ENCODE measurements at regions not wholly inside any gene's neighbourhood (a gene's known extent, or its start where the extent isn't known, plus 50 kb on each side); places are given as distances from the start of the nearest gene placed in this dataset.

DNA sequence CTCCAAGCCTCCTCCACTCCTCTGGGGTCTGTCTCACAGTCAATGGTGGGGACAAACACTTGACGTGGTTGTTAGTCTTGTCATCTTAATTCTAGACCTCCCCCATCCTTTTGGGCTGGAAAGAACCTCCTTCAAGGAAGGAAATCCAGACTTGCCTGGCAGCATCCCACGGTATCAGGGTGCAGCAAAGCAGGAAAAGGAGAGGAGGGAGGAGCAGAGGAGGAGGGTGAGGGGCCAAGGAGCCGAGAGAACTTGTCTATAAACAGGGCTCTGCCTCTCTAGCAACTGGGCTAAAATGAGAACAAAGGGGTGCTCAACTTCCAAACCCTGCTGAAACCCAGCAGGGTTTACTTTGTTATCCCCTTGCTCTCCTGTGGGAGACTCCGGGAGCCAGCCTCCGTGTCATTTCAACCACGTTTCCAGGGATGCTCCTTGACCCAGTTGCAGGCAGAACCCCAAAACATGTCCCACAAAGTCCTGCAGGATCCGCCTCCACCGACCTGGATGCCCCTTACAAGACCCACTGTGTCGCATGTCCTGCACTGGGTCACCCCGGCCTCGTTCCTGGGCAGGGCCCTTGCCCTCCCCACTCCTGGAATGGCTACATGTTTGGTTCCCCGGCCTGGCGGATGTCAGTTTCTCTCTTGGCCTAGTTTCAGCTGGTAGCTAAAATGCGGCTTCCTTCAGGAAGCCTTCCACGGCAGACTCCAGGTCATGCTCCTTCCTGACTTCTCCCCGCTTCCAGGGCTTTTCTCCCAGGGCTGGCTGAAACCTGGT, 69.7 kb upstream of the MGMT start:
- no peak for DNase-seq (ENCODE audit: low spot score)

DNA sequence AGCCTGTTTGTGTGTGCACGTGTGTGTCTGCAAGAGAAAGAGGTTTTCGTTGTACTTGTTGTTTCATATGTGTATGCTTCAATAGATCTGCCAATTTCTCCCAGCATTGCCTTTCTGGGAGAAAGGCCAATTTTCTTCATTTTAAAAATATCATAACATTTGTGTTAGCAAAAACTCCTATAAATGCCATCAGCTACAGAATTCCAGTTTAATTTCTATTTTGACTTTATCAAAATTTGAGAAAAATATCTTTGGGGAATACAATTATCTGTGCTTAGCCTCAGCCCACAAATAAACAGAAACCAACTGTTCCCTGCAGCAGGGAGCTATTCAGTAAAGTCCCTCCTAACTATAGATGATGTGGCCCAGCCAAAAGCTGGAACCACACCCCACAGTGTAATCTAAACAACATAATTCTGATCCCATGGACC, 68.3 kb upstream of the MGMT start:
- DNase-seq (ENCODE audit: low spot score), result no peak

DNA sequence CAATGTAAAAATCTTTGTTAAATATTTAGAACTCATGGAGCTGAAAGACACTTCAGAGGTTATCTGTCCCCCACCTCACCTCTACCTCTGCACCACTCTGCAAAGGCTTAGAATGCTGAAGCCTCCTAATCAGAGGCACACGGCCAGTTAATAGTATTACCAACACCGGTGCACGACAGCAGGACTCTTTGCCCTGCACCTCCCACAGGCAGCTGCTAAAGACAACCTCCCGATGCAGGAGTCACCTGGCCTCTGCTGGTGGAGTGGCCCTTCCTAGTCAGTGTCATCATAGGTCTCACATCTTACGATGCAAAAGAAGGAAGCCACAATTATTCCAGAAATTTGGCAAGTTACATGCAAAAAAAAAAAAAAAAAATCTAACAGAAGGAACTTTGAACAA, 66.6 kb upstream of the MGMT start:
- no peak for DNase-seq (ENCODE audit: low spot score)

DNA sequence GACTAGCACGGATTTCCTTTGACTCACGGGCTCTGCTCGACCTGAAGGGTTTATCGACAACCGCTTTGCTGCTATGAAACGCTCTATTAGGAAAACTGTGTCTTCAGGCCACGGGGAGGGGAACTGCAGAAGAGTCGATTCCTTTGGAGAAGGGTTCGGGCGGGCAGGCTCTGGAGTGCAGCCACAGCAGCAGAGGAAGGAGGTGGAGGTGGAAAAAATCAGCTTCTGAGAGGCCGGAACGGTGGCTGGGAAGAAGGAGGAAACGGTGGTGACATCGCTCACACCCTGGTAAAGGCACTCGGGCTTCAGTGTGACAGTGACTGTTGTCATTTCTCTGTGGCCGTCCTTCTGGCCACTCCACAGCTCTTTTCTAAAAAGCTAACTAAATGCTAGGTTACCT, 64.6 kb upstream of the MGMT start:
- DNase-seq (ENCODE audit: low spot score), result no peak

DNA sequence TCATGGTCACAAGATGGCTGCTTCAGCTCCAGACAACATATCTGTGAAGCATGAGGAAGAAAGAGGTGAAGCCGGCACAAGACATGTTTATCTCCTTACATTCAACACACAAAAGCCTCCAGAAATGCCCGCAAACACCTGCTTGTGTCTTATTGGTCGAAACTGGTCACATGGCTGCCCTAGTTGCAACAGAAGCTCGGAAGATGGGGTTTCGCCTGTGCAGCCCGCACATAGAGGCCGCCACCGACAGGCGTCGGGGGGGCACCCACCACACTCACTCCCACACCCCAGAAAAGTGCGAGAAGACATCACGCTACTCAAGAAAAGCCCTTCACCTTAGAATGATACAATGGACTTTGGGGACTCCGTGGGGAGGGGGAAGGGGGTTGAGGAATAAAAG, 63.0 kb upstream of the MGMT start:
- DNase-seq (ENCODE audit: low spot score), result no peak

DNA sequence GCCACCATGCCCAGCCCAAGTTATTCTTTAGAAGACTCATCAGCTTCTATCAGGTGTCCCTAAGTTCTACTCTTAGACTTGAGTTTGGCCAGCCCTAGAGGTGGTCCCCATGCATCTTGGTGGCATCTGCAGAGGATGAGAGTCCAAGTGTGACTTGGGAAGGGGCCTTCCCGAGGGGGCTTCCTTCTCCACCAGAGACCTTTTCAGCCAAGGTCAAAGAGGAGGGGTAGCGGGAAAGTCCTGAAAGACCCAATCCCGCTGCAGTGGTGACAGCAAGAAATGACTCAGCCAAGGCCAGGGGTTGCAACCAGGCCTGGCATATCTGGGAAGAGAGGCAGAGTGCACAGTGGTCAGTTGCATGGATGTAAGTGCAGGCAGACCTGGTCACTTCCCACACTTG, 61.7 kb upstream of the MGMT start:
- DNase-seq (ENCODE audit: low spot score), result no peak

DNA sequence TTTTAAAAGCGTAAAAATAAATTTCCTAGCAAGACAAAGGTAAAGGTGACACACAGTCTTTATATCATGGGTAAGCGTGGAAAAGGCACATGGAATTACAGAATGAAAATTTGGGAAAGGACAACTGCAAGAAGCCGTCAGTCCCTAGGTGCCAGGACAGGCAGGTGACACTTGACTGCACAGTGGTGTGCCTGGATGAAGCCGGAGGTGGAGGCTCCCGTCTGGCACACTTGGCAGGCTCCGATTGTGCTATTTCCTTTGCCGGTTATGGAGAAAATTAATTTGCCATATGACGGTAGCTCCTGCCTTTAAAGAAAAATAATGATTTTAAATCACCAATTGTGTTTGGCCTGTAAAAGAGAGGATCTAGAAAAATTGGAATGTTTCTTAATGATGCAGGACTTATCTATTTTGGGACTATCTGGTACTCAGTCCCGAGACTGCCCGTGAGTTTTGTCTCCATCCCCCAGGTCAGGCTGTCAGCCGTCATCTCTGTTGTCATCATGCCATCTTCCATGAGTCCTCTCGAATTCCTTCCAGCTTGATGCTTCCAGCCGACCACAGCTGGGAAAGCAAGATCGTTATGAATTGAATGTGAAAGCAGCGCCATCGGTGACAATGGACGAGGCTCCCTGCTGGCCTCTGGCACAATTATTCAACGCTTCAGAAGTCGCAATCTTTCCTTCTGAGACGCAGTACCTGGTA, 56.2 kb upstream of the MGMT start:
- DNase-seq (ENCODE audit: low spot score), result no peak

DNA sequence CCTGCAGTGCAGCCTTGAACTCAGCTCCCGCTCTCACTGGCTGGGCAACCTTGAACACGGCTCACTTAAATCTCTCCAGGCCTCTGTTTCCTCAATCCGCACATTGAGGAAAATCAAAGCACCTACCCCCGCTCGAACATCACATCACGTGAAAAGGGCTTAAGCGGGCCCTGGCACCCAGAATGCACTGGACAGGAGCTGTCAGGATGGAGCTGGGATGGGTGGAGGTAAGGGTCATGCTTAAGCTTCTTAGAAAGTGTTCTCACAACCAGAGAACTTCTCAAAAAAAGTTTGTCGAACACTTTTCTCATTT, 55.7 kb upstream of the MGMT start:
- DNase-seq (ENCODE audit: low spot score), result no peak

DNA sequence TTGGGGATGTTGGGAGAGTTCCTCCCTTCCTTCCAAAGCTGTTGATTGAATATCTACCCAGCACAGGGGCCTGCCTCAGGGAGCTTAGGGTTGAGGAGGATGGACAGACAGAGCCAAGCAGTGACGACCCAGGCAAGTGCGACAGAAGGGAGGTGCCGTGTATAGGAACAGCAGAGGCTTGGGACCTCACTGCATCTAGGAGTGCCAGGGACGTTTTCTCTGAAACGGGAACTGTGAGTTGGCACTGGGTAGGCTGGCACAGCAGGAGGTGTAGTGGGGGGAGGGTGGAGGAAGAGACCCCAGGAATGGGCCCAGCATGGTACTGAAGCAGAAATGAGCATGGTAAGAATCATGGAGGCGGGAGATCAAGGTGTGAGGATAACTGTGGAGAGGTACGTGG, 55.3 kb upstream of the MGMT start:
- no peak for DNase-seq (ENCODE audit: low spot score)

DNA sequence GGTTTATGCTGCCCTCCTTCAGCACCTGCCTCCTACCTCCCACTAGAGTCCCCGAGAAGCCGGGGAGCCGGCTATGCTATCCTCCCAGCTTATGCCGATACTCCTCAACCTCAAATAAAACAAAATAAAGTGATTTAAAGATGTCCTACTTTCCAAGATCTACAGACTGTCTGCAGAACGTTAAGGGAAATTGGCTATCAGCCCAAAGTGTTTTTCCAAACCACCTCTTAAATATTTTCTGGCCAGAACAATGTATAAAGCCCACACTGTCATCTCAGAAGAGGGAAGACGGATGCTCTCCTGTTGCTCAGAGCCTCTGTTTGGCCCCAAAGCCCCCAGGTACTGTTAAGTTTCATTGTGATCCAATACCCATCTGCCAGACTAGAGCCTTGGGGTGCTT, 54.0 kb upstream of the MGMT start:
- DNase-seq (ENCODE audit: low spot score), result no peak

DNA sequence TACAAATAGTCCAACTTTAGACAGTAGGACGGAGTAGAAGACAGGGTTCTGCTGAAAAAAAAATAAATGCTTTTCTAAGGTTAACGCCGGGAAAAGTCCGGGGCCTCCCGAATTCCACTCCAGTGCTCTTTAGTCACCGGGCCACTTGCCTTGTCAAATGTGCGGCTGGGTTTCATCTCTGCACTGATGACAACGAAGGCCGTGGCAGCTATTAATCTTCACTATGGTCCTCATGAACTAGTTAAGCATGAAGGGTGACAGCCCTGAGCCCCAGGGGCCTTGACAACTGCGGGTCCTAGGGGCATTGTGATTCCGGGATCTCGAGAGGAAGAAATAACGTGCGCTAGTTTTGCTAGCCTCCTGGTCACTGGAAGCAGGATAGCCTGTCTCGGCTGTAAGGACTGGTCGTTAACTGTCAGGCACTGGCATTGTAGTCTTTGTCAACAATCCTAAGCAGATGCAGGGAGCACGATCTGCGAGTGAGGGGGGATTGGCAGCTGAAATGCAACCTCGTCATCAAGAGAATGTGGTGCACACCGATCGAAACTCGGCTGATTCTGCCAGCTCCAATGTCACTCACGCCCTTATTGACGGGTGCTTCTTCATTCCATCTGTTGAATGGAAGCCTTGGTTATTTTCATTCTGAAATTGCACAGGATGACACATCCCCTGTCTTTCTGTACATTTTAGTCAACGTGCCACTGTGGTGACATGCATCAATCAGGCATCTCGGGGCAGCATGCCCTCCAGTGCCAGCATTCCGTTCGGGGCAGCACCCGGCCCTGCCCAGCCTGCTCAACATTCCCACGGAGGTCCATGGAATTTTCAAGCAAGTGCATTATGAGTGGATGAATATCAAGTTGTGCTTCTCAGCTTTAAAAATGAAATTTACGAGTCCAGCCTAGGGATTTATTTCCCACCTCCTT, 51.6 kb upstream of the MGMT start:
- DNase-seq (ENCODE audit: low spot score), result no peak

DNA sequence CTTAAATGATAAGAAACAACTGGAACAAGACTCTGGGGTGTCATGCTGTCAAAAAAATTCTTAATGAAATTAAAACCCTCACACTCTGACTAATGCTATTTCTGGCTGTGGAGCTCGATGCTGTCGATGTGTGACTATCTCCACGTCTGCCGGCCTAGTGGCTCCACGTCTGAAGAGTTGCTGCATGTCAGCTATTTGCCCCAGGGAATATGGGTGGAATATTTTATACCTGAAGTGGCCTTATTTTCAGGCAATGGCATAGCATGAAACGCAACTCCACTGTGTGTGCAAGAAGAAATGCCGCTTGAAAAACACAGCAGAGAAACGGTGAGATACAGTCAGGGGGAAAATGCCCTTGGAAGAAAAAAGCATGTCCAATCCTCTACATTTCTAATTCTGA, 50.9 kb upstream of the MGMT start:
- no peak for DNase-seq (ENCODE audit: low spot score)

DNA sequence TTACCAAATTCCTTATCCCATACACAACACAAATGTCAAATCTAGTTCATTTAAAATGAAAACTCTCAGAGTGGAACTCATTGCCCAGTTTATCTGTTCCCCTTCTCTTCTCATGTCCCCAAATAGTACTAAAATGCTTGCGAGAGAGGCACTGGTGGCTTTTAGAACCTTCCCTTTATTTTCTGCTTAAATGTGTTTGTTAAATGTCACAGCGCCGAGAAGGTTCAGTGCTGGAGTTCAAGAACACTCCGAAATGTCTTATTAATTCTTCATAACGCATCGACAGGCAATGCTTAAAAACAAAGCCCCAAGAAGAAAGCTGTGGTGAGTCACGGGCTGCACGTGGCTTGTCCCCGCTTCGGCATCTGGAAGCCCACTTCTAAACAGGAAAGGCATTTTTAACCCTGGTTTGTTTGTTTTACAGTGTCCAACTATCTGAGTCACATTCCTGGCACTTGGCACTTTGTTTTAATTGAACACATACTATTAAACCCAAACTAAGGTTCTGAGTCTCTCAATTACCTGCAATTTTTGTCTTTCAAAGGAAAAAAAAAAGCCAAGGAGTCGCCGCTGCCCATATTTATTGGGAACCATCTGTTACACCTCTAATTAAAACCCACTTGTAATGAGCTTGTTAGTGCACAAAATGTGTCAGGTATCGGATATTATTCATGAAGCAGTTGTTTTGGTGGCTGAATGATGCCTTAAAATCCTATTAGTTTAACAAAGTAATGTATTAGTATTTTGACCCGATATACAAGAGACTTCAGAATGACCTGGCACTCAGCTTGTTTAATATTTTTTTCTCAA, 49.9 kb upstream of the MGMT start:
- DNase-seq (ENCODE audit: low spot score), result no peak

Data from putamen (tissue), 1 donor.